IPS DF 4.7 (cell line): ENCODE measurements at regions not wholly inside any gene's neighbourhood (a gene's known extent, or its start where the extent isn't known, plus 50 kb on each side); places are given as distances from the start of the nearest gene placed in this dataset.

Experiments used
- DNase-seq: peaks from one replicate; pipeline ENCODE4 v3.0.0-alpha.2; 2013; ENCODE audit warnings: low spot score; ENCODE audit errors: extremely low read depth

GRCh38 chr3:117297065-117297464 lies 587.5 kb downstream of the TUSC7 start:
- no peak for DNase-seq

- no peak for DNase-seq
Measured at GRCh38 chr3:117297541-117297940, 588.0 kb downstream of the TUSC7 start.

GRCh38 chr3:117298273-117298672 lies 588.7 kb downstream of the TUSC7 start:
- no peak for DNase-seq

- DNase-seq = no peak
Measured at GRCh38 chr3:117302428-117302827, 592.8 kb downstream of the TUSC7 start.

DNA sequence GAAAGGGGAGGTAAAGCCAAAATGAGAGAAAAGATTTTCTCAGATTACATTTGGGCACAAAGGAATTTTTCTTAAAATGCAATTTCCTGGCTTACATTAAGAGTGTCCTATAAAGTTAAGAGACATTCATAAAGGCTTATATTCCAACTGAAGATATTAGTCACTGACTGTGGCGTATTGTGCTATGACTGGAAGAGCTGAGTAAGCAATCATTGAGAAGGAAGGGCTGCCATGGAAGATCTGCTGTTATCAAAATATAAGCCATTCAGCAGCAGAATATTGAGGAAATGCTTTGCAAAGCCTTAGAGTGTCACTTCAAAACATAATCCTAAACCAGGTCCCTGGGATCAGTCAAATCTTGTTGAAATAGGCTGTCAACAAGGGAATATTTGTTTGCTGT lies 593.9 kb downstream of the TUSC7 start:
- DNase-seq = no peak

DNA sequence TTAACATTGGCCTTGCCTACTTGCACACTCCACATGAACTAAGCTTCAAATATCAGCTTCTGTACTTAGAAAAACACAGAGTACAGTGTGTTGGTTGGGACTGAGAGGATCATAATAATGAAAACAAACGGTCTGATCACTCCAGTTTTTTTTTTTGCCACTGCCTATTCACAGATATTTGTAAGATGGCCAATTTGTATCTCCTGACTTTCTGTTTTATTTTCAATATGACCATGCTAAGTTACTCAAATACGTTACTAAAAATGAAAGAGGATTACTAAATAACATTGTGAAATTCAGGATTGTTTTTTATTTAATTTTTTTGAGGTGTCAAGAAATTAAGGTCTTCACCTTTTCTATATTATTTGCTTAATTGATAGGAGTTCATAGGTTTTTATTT lies 595.1 kb downstream of the TUSC7 start:
- no peak for DNase-seq

GRCh38 chr3:117305681-117306080 lies 596.1 kb downstream of the TUSC7 start:
- DNase-seq = no peak

- no peak for DNase-seq
Measured at GRCh38 chr3:117306299-117306698, 596.7 kb downstream of the TUSC7 start.

- no peak for DNase-seq
Measured at GRCh38 chr3:117308353-117308752, 598.8 kb downstream of the TUSC7 start.

DNA sequence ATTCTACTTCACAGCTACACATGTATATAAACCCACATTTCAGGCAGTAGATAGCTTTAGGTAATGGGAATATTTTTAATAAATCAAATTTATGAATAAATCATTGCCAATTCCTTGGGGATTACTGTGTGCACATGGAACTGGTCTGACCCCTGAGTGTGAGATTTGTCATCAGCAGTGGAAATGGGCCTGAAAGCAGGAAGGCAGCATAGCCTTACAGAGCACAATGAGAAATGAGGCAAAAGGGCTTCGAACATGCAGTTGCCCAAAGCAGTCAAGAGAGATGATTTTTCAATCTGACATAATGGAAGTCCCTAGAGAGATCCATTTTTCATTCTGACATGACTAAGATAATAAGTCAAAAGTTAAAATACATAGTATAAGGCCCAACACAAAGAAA lies 599.2 kb downstream of the TUSC7 start:
- DNase-seq = no peak

GRCh38 chr3:117310536-117310935 lies 601.0 kb downstream of the TUSC7 start:
- DNase-seq = no peak

GRCh38 chr3:117314441-117315150 lies 605.0 kb downstream of the TUSC7 start:
- no peak for DNase-seq

DNA sequence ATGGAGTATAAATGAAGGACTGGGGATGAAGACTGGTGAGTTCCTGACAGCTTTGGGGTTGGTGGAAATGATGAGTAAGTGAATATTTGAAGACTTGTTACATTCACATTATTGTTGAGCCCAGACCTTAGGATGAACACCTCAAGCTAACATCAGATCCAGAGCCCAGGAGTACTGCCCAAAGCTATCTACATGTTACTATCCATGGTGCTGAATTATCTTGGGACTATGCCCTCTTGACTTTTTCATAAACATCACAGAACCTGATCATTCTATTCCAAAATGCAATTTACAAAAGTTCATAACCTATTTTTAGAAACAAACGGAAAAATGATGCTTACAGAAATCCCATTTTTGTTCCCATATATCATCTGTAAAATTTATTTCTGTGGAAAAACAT lies 613.3 kb downstream of the TUSC7 start:
- no peak for DNase-seq

DNA sequence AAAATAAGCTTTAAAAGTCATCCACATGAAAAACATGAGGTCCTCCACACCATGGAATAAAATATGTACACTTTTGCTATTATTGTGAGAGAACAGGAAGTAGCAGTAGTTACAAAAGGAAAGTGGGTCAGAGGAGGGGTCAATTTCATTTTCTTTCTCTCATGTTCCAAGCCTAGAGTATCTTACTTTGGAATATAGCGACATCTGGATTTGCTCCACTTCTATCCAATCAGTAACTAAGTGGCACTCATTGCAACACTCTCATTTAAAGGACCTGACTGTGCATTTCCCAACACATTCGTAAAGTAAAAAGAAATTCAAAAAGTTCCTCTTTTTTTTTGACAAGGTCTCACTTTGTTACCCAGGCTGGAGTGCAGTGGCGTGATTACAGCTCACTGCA lies 637.3 kb downstream of the TUSC7 start:
- no peak for DNase-seq

- DNase-seq = no peak
Measured at GRCh38 chr3:117348884-117349283, 639.3 kb downstream of the TUSC7 start.

DNA sequence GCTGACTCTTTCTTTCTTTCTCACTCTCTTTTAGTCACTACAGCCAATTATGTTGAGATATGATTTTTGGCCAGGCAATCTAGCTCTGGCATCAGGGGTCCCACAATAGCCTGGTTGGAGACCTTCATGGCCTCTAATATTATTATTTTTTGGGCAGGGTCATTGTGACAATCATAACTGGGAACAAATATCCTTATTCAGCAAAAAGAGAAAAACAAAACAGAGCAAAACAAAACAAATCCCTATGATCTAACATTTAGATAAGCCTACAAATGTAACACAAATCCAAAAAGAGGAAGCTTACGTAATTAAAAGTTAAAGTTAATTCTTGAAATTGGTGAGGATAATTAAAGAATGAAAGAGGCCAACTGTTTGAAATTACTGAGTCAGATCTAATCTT lies 640.0 kb downstream of the TUSC7 start:
- DNase-seq = no peak

- no peak for DNase-seq
Measured at GRCh38 chr3:117350371-117350770, 640.8 kb downstream of the TUSC7 start.

GRCh38 chr3:117355566-117355965 lies 646.0 kb downstream of the TUSC7 start:
- no peak for DNase-seq

GRCh38 chr3:117356091-117356705 lies 646.6 kb downstream of the TUSC7 start:
- DNase-seq = no peak

GRCh38 chr3:117358717-117359314 lies 649.2 kb downstream of the TUSC7 start:
- DNase-seq = no peak

- no peak for DNase-seq
Measured at GRCh38 chr3:117366574-117366973, 657.0 kb downstream of the TUSC7 start.

DNA sequence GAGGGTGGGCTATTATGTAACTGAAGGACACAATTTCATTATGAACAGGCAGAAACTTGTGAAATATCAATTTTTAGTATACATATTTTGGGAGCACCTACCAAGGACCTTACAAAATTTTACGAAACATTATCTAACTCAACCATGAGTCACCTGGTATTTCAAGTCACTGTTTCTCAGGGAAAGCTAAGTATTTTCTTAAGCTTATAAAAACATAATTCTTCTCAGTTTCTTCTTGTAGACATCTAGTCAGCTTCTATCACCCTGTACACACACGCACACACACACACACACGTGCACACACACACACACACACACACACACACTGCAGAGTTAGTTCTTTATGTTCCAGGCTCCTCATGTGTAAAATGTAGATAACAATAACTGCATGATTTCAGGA lies 658.3 kb downstream of the TUSC7 start:
- no peak for DNase-seq

DNA sequence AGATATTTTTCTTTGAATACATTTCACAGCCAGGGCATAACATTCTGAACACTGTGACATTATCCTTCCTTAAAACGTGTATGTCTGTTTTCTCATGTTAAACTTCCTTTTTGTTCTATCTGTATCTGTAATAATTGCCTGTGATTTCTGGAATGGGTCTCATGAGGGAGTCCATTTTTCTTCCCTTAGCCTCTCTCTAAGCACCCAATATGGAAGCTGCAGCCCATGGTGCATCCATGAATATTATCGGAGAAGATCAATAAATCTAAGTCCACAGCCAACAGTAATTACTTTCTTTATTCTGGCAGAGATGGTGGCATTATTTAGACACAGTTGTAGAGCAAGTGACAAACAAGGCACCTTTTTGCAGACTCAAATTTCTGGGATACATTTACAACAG lies 671.1 kb downstream of the TUSC7 start:
- no peak for DNase-seq
